Astrocyte (in vitro differentiated cells and primary cell): ENCODE measurements at regions not wholly inside any gene's neighbourhood (a gene's known extent, or its start where the extent isn't known, plus 50 kb on each side); places are given as distances from the start of the nearest gene placed in this dataset.

Experiments
- DNase-seq: peaks from one replicate; pipeline ENCODE4 v3.0.0-alpha.2; 2010; ENCODE audit warnings: low read depth
- FAIRE-seq: peaks from 2 replicates; lab custom pipeline; 2011; peaks lifted over from hg19 to GRCh38; lab: Jason Lieb, UNC
- H2AFZ ChIP-seq: 2 replicates; pipeline ENCODE4 v1.6.0; 2012; ENCODE audit warnings: low read depth, low read length, inconsistent platforms
- H3K27ac ChIP-seq: 2 replicates; pipeline ENCODE4 v1.5.1; 2011; ENCODE audit warnings: low read depth, low read length, inconsistent platforms
- H3K27me3 ChIP-seq: 2 replicates; pipeline ENCODE4 v1.6.0; 2011; ENCODE audit warnings: low read length, inconsistent platforms; ENCODE audit not compliant: insufficient read depth
- H3K36me3 ChIP-seq: 2 replicates; pipeline ENCODE4 v1.5.1; 2011; ENCODE audit warnings: low read length, inconsistent platforms; ENCODE audit not compliant: insufficient read depth
- H3K4me1 ChIP-seq: 2 replicates; pipeline ENCODE4 v1.5.1; 2011; ENCODE audit warnings: low read length, inconsistent platforms; ENCODE audit not compliant: insufficient read depth
- H3K4me2 ChIP-seq: 2 replicates; pipeline ENCODE4 v1.6.0; 2012; ENCODE audit warnings: low read length, inconsistent platforms
- H3K4me3 ChIP-seq: 2 replicates; pipeline ENCODE4 v1.5.1; 2011; ENCODE audit warnings: low read depth, mild to moderate bottlenecking, low read length, inconsistent platforms; ENCODE audit not compliant: insufficient read depth
- H3K79me2 ChIP-seq: 2 replicates; pipeline ENCODE4 v1.6.0; 2012; ENCODE audit warnings: mild to moderate bottlenecking, low read length, inconsistent platforms; ENCODE audit not compliant: insufficient read depth
- H3K9ac ChIP-seq: 2 replicates; pipeline ENCODE4 v1.6.0; 2012; ENCODE audit warnings: mild to moderate bottlenecking, low read length, inconsistent platforms
- H3K9me3 ChIP-seq: 2 replicates; pipeline ENCODE4 v1.5.1; 2012; ENCODE audit warnings: low read depth, mild to moderate bottlenecking, low read length, inconsistent platforms; ENCODE audit not compliant: insufficient read depth
- H4K20me1 ChIP-seq: 2 replicates; pipeline ENCODE4 v1.6.0; 2012; ENCODE audit warnings: low read length, inconsistent platforms; ENCODE audit not compliant: insufficient read depth
- H3K27ac Mint-ChIP-seq: one replicate; pipeline ENCODE4 v1.8.0; 2021; ENCODE audit warnings: mild to moderate bottlenecking, mixed read lengths; ENCODE audit not compliant: unreplicated experiment
- H3K27me3 Mint-ChIP-seq: one replicate; pipeline ENCODE4 v1.8.0; 2021; ENCODE audit warnings: low read depth, mixed read lengths; ENCODE audit not compliant: unreplicated experiment
- H3K36me3 Mint-ChIP-seq: one replicate; pipeline ENCODE4 v1.8.0; 2021; ENCODE audit warnings: low read depth, mixed read lengths; ENCODE audit not compliant: unreplicated experiment
- H3K4me1 Mint-ChIP-seq: one replicate; pipeline ENCODE4 v1.8.0; 2021; ENCODE audit warnings: low read depth, mixed read lengths; ENCODE audit not compliant: unreplicated experiment
- H3K4me3 Mint-ChIP-seq: one replicate; pipeline ENCODE4 v1.8.0; 2021; ENCODE audit warnings: mild to moderate bottlenecking, moderate library complexity, mixed read lengths; ENCODE audit not compliant: unreplicated experiment
- H3K9me3 Mint-ChIP-seq: one replicate; pipeline ENCODE4 v1.8.0; 2021; ENCODE audit warnings: mild to moderate bottlenecking, mixed read lengths; ENCODE audit not compliant: unreplicated experiment
- CTCF ChIP-seq: IDR thresholded peaks from 2 replicates; pipeline ENCODE4 v1.5.1; 2011; ENCODE audit warnings: low read depth, mild to moderate bottlenecking, inconsistent platforms, low read length, moderate library complexity; ENCODE audit not compliant: insufficient read depth
- EZH2 ChIP-seq: IDR thresholded peaks from 2 replicates; pipeline ENCODE4 v1.6.1; 2012; ENCODE audit warnings: mild to moderate bottlenecking, low read length, inconsistent platforms; ENCODE audit not compliant: insufficient read depth

GRCh38 chr3:104137116-104137515, 1229.6 kb upstream of the ALCAM start:
- H3K4me1 ChIP-seq = no peaks in the 10 kb centered on the region
- Mint-ChIP-seq H3K36me3 (no peaks in the 10 kb centered on the region), H3K27me3 (no peaks in the 10 kb centered on the region), H3K9me3 (no peaks in the 10 kb centered on the region), H3K27ac (no peak overlapping the region), H3K4me1 (peaks cover 9% of the 10 kb centered on the region), H3K4me3 (no peak overlapping the region)
- TF ChIP-seq EZH2 = no peak
- TF ChIP-seq CTCF = no peak
- no peak for FAIRE-seq
- no peak overlapping the region for H3K4me2 ChIP-seq
- no peaks in the 10 kb centered on the region for H3K79me2 ChIP-seq
- H3K9ac ChIP-seq = no peak overlapping the region
- H2AFZ ChIP-seq = no peak overlapping the region
- DNase-seq = no peak
- no peaks in the 10 kb centered on the region for H3K36me3 ChIP-seq
- H4K20me1 ChIP-seq = no peaks in the 10 kb centered on the region
- no peak overlapping the region for H3K4me3 ChIP-seq
- no peak overlapping the region for H3K27ac ChIP-seq
- H3K9me3 ChIP-seq = no peaks in the 10 kb centered on the region
- no peaks in the 10 kb centered on the region for H3K27me3 ChIP-seq

GRCh38 chr3:104145164-104145563, 1221.5 kb upstream of the ALCAM start:
- no peak for FAIRE-seq
- H3K27me3 Mint-ChIP-seq = no peaks in the 10 kb centered on the region
- Histone ChIP-seq H3K79me2 (no peaks in the 10 kb centered on the region), H3K9me3 (no peaks in the 10 kb centered on the region), H3K27ac (no peak overlapping the region), H3K36me3 (no peaks in the 10 kb centered on the region), H3K4me1 (no peaks in the 10 kb centered on the region), H3K27me3 (no peaks in the 10 kb centered on the region), H3K9ac (no peak overlapping the region), H4K20me1 (no peaks in the 10 kb centered on the region), H3K4me3 (no peak overlapping the region), H2AFZ (no peak overlapping the region), H3K4me2 (no peak overlapping the region)
- H3K27ac Mint-ChIP-seq = no peak overlapping the region
- H3K36me3 Mint-ChIP-seq = no peaks in the 10 kb centered on the region
- TF ChIP-seq CTCF = no peak
- no peak for TF ChIP-seq EZH2
- DNase-seq = no peak
- H3K4me1 Mint-ChIP-seq = no peaks in the 10 kb centered on the region
- no peak overlapping the region for H3K4me3 Mint-ChIP-seq
- H3K9me3 Mint-ChIP-seq = no peaks in the 10 kb centered on the region

DNA sequence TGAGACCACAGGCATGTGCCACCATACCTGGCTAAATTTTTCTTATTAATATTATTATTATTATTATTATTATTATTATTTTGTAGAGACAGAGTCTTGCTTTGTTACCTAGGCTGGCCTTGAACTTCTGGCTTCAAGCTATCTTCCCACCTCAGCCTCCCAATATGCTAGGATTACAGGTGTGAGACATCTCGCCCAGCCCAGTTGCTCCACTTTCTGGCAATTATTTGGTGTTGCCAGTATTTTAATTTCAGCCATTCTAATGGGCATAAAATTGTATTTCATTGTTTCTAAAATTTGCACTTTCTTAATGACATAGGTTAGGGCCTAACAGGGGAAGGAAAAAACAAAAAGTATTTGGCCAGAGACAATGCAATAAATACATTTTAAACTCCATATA, 1217.6 kb upstream of the ALCAM start:
- Mint-ChIP-seq H3K4me1 (no peaks in the 10 kb centered on the region), H3K27me3 (no peaks in the 10 kb centered on the region), H3K27ac (no peak overlapping the region), H3K4me3 (no peak overlapping the region), H3K36me3 (no peaks in the 10 kb centered on the region), H3K9me3 (no peaks in the 10 kb centered on the region)
- Histone ChIP-seq H3K79me2 (no peaks in the 10 kb centered on the region), H3K4me1 (no peaks in the 10 kb centered on the region), H3K9me3 (no peaks in the 10 kb centered on the region), H2AFZ (no peak overlapping the region), H3K36me3 (no peaks in the 10 kb centered on the region), H3K27me3 (no peaks in the 10 kb centered on the region), H3K4me3 (no peak overlapping the region), H3K9ac (no peak overlapping the region), H3K4me2 (no peak overlapping the region), H4K20me1 (no peaks in the 10 kb centered on the region), H3K27ac (no peak overlapping the region)
- no peak for FAIRE-seq
- no peak for DNase-seq
- TF ChIP-seq EZH2 = no peak
- no peak for TF ChIP-seq CTCF
